Pulmonary artery endothelial cell (primary cell): ENCODE measurements at regions not wholly inside any gene's neighbourhood (a gene's known extent, or its start where the extent isn't known, plus 50 kb on each side); places are given as distances from the start of the nearest gene placed in this dataset.

Source experiments
- DNase-seq: peaks from one replicate; pipeline ENCODE4 v3.0.0-alpha.2; 2011; ENCODE audit warnings: low read depth, low spot score

DNA sequence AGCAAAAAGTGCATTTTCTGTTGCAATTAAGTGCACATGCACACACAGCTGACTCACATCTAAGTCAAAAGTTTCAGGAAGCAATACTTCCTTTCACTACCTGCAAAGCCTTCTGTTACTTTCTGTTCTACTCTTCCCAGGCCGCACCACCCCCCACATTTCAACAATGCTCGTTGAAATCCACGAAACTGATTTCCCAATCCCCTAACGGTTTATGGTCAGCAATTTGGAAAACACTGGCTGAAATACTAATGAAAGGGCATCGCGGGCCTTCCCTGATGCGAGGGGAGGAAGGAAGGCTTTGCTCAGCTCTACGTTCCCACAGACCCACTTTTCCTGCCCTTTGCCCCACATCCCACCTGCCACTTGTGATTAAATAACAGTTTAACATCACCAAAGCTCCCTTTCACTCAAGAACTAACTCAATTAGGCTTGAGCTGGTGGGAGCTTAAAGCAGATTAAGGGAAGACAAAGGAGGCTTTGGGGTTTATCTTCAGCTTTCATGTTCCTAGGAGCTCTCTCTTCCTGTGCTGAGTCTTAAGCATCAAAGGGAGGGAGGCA is 243.2 kb upstream of the RAB4A start:
- peak; percentile 33 for DNase-seq

DNA sequence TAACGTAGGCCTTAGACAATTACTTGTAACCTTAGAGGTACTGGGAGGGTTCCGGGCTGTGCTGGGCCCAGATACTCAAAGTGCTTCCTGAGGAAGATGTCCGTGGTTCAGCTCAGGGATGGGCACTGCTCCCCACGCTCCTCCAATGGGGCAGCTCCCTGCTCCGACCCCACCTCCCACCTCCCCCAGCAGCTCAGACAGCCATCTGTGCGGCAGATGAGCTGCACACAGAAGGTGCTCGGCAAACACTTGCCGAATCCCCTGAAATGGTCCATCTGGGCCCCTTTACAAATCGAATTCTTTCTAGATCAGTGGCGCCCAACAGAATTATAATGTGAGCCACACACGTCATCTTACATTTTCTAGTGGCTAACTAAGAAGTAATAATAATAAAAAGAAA is 242.4 kb upstream of the RAB4A start:
- no peak for DNase-seq

DNA sequence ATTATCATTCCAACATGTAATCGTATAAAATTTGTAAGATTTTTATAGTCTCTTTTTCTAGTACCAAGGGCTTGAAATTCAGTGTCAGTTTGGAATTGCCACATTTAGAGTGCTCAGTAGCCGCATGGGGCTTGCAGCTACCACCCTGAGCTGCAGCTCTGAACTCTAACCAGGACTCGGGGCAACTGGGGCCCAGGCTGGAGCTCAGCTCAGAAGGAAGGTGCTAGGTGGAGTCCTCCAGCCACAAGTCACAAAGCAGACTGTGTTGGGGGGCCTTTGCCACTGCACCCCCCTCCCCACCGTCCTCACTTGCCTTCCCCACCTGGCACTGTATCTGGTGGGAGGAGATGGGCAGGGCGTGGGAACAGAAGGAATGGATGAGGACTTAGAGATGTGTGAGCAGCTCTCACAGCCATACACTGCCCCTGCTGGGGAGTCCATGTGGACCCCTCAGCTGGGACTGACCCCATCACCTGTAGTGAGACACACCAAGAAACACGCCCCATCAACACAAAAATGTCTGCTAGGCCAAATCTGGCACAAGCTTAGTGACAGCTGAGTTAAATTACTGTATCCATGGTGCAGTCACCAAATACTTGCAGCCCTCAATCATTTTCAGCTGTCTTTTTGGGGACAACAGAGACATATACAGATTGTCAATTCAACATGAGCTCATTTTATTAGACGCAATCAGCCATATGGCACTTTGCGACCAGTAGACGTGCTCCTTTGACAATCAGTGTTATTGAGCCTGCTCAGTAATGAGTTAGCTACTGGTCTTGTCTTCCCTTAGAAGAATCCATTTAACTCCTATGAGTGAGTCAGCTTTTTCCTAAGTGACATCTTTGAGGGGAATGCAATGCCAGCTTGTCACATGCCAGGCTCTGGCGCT is 241.7 kb upstream of the RAB4A start:
- no peak for DNase-seq

DNA sequence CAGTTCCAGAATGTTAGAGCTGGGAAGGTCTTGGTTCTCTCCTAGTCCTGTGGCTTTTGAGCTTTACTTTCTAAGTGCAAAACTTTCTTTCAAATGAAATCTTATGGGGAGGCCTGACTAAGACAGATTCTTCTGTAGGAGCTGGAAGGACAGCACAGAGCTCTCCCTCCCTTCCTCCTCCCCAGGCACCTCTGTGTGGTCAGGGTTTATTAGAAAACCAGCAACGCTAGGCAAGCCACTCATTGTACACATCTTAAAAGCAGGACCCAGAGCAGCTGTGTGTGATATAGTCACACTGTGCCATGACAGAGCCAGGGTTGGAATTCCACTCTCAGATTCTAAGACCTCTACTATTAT is 241.1 kb upstream of the RAB4A start:
- DNase-seq: no peak

DNA sequence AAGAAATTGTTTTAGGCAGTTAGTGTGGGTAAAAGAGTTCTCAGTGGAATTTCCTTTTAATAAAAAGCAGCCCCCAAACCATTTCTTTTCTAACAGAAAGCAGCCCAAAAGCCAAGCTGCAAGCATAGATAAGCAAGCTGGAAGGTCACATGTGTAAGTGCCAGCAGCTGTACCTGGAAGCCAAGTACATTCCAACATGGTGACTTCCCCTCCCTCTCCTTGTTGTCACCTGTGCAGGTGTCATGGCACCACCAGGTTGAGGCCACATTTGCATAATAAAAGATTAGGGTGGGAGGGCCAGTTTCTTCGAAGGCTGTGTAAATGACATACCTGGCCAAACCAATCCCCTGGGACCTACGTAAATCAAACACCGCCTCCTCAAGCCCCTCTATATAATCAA is 240.3 kb upstream of the RAB4A start:
- DNase-seq: no peak

DNA sequence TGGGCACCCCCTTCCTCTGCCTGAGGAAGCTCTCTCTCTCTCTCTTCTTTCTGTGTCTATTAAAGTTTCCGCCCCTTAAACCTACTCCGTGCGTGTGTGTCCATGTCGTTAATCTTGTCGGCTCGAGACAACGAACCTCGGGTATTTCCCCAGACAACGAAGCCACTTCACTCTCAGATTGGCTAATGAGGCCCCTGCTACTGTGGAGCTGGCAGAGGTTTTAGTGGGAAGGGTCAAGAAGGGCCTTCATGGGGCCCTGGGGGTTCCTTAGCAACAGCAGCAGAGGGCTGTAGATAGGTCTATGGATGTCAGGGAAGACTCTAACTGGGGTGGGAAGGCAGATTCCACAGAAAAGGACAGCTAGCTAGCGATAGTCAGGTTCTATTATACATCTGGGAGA is 239.8 kb upstream of the RAB4A start:
- no peak for DNase-seq

DNA sequence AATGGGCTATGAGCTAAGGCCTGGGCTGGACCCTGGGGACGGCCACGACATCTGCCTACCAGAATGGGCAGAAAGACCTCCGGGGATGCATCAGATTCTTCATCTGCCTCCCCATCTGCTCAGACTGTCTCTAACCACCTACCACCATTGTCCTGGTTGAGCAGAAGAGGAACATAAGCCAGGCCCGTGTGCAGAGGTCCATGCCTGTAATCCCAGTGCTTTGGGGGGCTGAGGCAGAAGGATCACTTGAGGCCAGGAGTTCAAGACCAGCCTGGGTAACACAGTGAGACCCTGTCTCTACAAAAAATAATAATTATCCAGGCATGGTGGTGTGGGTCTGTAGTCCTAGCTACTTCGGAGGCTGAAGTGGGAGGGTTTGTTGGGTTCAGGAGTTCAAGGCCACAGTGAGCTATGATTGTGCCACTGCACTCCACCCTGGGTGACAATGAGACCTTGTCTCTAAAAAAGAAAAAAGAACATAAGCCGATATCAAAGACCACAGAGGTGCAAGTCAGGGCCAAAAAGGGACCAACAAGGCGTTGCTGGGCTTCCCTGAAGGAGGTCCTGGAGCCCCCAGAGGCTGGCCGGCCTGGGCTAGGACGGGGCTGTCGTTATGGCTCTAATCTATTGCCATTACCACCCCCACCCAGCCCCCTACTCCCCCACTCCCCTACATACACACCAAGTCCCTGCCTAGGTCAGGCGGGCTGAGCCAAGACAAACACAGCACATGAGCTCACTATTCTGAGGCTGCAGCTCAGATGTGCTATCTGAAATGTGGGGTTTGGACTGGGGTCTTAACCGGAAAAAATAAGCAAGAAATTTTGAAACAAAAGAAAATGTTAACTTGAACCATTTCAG is 239.2 kb upstream of the RAB4A start:
- DNase-seq: no peak

DNA sequence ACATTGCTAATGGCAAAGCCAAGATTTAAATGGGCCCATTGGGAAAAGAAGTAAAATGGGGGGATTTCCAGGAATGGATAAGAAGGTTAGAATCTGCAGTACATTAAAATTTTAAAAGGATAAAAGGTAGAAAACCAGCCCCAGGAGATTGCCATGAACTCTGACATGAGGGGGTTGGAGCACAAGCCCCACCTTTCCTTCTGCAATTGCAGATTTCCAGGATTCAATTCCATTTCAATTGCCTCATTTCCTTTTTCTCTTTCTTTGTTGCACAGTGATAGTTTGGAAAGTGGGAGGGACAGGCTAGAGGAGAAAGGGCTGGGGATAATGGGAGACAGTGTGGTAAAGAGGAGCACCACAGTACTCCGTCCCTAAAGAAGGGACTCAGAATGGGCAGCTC is 238.5 kb upstream of the RAB4A start:
- DNase-seq: peak; percentile 22

DNA sequence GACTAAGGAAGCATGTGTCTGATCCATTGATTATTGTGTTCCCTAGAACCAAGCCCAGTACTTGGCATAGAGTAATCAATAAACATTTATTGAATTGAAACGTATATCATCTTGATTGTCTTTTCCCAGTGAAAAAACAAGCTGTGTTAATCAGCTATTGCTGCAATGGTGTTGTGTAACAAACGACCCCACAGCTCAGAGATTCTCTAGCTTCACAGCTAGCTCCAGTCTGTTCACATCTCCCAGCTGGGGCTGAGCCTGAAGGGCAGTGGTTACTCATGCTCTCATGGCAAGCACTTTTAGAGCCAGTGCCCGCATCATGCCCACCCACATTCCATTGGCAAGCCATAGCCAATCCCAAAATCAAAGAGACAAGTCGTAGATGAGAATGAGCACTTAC is 237.4 kb upstream of the RAB4A start:
- no peak for DNase-seq

DNA sequence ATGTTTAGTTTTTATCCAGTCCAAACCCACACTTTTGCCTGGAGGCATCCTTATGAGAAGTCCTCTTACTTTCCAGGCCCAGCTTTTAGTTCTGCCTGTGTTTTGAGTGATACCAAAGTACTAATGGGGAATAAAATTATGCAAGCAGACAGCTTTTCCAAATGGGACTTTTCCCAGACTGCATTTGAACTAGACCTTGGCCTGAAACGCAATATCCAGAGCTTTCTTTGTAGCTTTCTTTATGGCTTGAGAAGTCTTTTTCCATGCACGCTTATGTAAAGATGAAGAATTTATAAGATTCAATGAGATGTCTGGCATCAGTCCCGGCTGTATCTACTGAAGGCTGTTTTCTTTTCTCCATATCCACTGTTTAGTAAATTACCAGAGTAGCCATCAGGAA is 236.6 kb upstream of the RAB4A start:
- no peak for DNase-seq

DNA sequence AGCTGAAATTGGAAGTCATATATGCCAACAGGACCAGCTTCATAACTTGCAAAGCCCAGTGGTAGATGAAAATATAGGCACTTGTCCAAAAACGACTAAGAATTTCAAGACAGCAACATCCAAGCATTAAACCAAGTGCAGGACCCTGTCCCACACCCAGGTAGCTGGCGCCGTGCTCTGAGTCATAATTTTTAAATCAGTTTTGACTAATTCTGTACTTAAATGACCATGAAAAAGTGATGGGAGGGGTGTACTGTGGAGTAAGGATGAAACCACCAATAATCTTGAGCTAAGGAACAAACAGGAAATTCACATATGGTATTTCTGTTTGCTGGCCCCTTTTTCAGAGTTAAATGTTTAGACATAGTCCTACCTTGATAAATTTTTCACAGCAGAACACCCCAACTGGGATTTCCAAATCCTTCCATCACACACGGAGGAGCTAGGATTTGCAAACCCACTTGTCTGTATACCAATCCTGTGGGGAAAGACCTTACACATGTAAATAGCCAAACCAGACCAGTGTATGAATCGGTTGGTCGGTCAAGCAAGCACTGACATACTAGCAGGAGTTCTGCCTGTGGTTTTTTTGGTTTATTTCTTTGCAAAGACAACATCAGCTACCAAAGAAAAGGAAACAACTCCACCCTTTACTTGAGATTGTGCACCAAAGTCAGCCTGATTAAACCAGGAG is 235.7 kb upstream of the RAB4A start:
- DNase-seq: no peak

DNA sequence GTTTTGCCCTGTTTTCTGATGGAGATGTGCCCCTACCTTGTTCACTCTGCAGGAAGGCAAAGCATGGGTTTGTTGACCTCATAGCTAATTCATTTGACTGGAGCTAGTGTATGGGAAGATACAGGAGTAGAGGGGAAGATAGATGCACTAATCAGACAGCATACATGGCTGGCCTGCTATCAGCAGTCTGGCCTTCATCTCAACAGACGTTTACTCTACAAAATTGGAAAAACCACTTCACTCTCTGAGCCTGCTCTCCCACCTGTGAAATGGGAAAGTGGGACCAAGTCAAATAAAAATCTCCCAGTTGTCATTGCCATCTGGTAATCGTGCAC is 235.2 kb upstream of the RAB4A start:
- no peak for DNase-seq

DNA sequence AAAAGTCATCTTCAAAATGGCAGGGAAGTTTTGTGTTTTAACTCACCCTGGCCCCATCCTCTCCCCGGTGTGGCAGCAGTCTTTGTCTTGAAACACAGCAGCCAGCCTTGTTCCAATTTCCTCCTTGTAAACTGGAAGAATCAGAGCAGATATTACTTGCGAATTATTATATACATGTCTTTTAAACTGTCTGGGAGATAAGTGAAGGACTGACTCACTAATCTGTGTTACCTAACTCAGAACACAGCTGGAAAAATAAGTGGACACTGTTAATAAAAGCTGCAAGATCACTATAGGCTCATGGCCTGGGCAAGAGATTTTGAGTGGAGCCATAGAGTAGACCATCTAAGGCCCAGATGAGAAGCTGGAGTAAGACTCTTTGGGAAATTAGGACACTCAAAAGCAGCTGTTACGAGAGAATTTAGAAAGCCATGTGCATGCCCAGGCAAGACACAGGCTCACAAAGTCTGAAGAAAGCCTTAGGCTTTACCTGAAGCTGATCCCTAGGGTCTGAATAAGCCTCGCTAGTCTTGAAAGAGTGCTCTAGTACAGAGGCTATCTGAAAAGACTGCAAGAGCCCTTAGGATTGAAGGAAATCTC is 233.0 kb upstream of the RAB4A start:
- no peak for DNase-seq

DNA sequence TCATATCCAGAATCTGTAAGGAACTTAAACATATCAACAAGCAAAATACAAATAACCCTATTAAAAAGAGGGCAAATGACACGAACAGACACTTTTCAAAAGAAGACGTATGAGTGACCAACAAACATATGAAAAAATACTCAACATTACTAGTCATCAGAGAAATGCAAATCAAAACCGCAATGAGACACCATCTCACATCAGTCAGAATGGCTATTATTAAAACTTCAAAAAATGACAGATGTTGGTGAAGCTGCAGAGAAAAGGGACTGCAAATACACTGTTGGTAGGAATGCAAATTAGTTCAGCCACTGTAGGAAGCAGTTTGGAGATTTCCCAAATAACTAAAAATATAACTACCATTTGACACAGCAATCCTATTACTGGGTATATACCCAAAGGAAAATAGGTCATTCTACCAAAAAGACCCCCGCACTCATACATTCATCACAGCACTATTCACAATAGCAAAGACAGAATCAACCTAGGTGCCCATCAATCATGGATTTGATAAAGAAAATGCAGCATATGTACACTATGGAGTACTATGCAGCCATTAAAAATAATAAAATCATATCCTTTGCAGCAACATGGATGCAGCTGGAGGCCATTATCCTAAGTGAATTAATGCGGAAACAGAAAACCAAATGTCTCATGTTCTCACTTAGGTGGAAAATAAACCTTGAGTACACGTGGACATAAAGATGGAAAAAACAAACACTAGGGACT is 230.1 kb upstream of the RAB4A start:
- no peak for DNase-seq

DNA sequence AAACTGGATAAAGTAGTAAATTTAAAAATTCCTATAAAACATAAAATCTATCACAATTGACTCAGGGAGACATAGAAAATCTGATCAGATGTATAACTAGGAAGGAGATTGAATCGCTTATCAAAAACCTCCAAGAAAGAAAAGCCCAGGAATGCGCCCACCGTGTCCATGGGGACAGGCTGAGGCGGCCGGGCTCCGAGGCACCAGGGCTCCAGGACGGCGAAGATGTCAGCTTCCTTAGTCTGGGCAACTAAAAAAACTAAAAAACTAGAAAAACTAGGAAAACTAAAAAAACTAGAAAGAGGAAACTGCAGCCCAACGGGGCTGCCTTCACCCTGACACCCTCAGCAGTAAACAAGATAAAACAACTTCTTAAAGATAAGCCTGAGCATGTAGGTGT is 229.0 kb upstream of the RAB4A start:
- no peak for DNase-seq

DNA sequence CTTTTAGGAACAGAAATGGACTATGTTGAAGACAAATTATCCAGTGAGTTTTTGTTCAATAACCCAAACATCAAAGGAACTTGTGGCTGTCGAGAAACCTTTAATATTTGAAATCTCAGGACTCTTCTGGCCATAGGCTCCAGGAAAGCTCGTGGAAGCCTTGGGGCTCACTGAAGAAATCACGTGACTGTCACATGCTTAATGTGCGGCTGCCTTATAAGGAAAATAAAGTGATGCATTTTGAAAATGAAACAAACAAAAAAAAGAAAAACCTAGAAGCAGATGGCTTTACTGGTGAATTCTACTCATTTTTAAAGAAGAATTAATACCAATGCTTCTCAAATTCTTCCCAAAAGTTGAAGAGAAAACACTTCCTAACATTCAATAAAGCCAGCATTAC is 228.4 kb upstream of the RAB4A start:
- DNase-seq: no peak

DNA sequence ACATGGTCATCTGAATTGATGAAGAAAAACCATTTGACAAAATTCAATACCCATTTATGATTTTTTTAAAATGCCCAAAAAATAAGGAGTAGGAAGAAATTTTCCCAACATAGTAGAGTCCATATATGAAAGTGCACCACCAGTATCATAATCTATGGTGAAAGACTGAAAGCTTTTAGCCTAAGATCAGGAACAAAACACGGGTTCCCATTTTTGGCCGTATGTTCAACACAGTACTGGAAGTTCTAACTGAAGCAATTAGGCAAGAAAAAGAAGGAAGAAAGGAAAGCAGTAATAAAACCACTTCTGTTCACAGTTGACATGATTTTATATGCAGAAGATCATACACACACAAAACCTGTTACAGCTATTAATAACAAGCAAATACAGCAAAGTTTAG is 227.8 kb upstream of the RAB4A start:
- DNase-seq: no peak

DNA sequence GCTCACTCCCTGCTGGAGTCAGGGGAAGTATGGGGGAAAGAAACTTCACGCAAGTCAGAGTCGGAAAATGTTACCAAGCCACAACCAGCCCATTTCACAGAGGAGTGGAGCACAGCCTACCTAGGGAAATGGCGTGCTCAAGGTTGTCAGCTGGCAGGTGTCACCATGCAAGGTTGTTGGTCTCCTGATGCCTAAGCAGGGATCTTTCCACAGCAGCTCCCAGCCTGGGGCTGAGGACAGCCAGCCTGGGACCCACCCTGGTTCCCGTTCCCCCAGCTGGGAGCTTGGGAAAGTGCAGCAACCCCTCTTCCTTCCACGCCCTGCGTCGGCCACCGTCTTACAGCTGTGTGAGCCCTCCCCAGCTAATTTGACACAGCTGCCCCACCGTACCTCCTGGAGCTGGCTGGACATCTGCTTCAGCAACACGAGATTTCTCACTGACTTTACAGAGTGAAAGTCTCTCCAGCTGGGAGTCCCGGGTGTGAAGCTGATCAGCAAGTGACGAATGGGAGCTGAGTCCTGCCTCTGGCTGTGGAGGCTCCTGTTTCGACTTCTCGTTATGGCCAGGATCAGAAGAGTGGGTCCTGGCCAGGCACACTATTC is 224.6 kb upstream of the RAB4A start:
- DNase-seq: no peak

DNA sequence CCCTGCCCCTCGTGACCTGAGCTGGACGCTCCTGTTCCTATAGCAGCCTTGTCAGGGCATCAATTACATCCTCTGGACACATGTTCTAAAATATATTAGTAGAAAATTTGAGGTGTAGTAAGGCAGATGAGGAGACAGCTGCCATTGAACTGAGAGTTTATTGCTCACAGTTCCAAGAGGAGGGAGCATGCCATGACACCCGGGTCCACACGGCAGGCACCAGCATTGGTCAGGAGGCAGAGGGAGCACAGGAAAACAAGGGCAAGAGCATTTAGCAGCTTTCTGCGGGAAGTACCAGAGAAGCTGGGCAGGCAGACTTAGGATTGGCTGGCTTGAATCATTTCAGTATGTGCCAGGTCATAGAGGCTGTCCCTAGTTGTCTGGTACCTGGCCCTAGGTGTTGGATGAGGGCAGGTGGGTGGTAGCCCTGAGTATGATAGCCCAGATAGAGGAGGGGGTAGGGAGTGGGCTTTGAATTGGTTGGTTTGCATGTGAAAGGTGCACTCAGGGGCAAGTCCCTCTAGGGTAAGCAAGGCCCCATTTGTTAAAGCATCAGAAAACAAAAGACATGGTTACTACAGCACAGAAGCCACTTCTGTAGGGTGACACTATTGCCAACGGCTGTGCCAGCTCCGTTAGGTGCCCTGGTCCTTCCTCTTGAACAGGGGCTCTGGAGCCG is 223.6 kb upstream of the RAB4A start:
- no peak for DNase-seq
